ENCODE measurements at regions not wholly inside any gene's neighbourhood (a gene's known extent, or its start where the extent isn't known, plus 50 kb on each side); places are given as distances from the start of the nearest gene placed in this dataset.

DNA sequence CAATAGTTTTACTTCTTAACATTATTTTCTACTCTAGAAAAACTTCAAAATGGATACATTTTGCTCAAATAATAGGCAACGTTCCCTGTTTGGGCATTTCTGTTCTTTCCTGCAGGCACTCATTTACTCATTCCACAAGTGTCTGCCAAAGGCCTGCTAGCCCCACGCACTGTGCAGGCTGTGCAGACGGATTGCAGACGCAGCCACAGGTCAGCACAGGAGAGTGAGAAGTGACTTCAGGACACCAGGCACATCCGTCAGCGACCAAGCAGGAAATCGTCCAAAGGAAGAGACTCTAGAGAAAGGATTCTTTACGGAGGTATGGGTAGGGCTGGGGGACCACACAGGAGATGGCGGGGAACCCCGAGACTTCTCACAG is 103.0 kb upstream of the AGAP1 start:
- no peaks in the 10 kb centered on the region for H3K4me1 ChIP-seq (ENCODE audit: insufficient read depth, low read length, severe bottlenecking)
- H3K79me2 ChIP-seq (ENCODE audit: insufficient read depth, low read length), result no peaks in the 10 kb centered on the region
- H3K27me3 ChIP-seq (ENCODE audit: insufficient read depth, low read length), result no peaks in the 10 kb centered on the region
- no peaks in the 10 kb centered on the region for H3K9me2 ChIP-seq (ENCODE audit: low read depth, low read length)
- no peaks in the 10 kb centered on the region for H3K9me3 ChIP-seq (ENCODE audit: low read length)
- H3K9ac ChIP-seq (ENCODE audit: low read length), result no peak overlapping the region
- H3K4me3 ChIP-seq (ENCODE audit: low read depth, low read length, poor library complexity, severe bottlenecking), result no peak overlapping the region
- H3F3A ChIP-seq (ENCODE audit: insufficient read depth, low read length), result no peaks in the 10 kb centered on the region
- TF ChIP-seq EZH2 (IDR thresholded peaks at IDR 0.05; ENCODE audit: borderline replicate concordance, low read length) (no peak), CTCF (IDR thresholded peaks at IDR 0.05; ENCODE audit: low read length) (no peak)
- no peak overlapping the region for H2AFZ ChIP-seq (ENCODE audit: low read length)
- H3K36me3 ChIP-seq (ENCODE audit: insufficient read depth, low read length), result no peaks in the 10 kb centered on the region
- no peaks in the 10 kb centered on the region for H4K20me1 ChIP-seq (ENCODE audit: insufficient read depth, low read length)
- no peak overlapping the region for H3K4me2 ChIP-seq (ENCODE audit: low read length)
- no peak overlapping the region for H3K27ac ChIP-seq (ENCODE audit: low read depth, low read length, poor library complexity, severe bottlenecking)

DNA sequence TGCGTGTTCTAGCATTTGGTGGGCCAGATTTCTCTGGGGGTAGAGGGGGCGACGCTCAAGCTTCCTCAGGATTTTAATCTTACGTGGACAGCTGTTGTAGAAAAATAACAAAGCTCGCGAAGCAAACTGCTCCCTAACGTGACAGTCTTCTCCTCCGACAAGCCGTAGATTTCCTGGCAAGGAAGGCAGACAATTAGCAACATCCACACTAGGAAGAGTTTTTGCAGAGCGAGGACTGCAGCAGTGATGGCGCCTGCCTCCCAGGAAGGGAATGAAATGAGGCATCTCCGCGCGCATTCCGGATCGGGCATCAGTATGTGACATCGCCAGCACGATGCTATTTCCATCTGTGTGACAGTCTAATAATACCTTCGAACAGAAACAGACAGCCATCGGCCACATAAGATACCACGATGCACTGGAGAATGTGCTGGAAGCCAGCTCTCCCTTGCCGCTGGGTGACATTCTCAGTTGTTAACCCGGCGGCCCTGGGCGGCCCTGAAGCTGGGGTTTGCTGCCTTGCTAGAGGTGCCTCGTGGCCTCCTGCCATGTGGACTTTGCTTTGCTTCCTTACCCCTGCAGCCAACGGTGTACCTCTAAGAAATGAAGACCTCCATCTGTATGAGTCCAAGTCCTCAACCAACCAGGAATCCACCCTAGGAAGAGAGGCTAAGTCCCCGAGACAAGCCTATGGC is 101.8 kb upstream of the AGAP1 start:
- Histone ChIP-seq H3K4me2 (ENCODE audit: low read length) (no peak overlapping the region), H3K27me3 (ENCODE audit: insufficient read depth, low read length) (no peaks in the 10 kb centered on the region), H3K9me3 (ENCODE audit: low read length) (no peaks in the 10 kb centered on the region), H3K27ac (ENCODE audit: low read depth, low read length, poor library complexity, severe bottlenecking) (no peak overlapping the region), H3K4me3 (ENCODE audit: low read depth, low read length, poor library complexity, severe bottlenecking) (no peak overlapping the region), H3K9me2 (ENCODE audit: low read depth, low read length) (no peaks in the 10 kb centered on the region), H3K79me2 (ENCODE audit: insufficient read depth, low read length) (no peaks in the 10 kb centered on the region), H2AFZ (ENCODE audit: low read length) (no peak overlapping the region), H3K9ac (ENCODE audit: low read length) (no peak overlapping the region), H3K36me3 (ENCODE audit: insufficient read depth, low read length) (no peaks in the 10 kb centered on the region), H4K20me1 (ENCODE audit: insufficient read depth, low read length) (no peaks in the 10 kb centered on the region), H3F3A (ENCODE audit: insufficient read depth, low read length) (no peaks in the 10 kb centered on the region), H3K4me1 (ENCODE audit: insufficient read depth, low read length, severe bottlenecking) (no peaks in the 10 kb centered on the region)
- no peak for TF ChIP-seq EZH2 (IDR thresholded peaks at IDR 0.05; ENCODE audit: borderline replicate concordance, low read length)
- TF ChIP-seq CTCF (IDR thresholded peaks at IDR 0.05; ENCODE audit: low read length), result no peak

- TF ChIP-seq EZH2 (IDR thresholded peaks at IDR 0.05; ENCODE audit: borderline replicate concordance, low read length) (no peak), CTCF (IDR thresholded peaks at IDR 0.05; ENCODE audit: low read length) (no peak)
- Histone ChIP-seq H2AFZ (ENCODE audit: low read length) (no peak overlapping the region), H3K27ac (ENCODE audit: low read depth, low read length, poor library complexity, severe bottlenecking) (no peak overlapping the region), H3K9me2 (ENCODE audit: low read depth, low read length) (no peaks in the 10 kb centered on the region), H3K79me2 (ENCODE audit: insufficient read depth, low read length) (no peaks in the 10 kb centered on the region), H3F3A (ENCODE audit: insufficient read depth, low read length) (no peaks in the 10 kb centered on the region), H3K36me3 (ENCODE audit: insufficient read depth, low read length) (no peaks in the 10 kb centered on the region), H3K4me3 (ENCODE audit: low read depth, low read length, poor library complexity, severe bottlenecking) (no peak overlapping the region), H3K27me3 (ENCODE audit: insufficient read depth, low read length) (no peaks in the 10 kb centered on the region), H3K9ac (ENCODE audit: low read length) (no peak overlapping the region), H3K4me1 (ENCODE audit: insufficient read depth, low read length, severe bottlenecking) (no peaks in the 10 kb centered on the region), H3K9me3 (ENCODE audit: low read length) (no peaks in the 10 kb centered on the region), H4K20me1 (ENCODE audit: insufficient read depth, low read length) (no peaks in the 10 kb centered on the region), H3K4me2 (ENCODE audit: low read length) (no peak overlapping the region)
Measured at GRCh38 chr2:235394278-235394828, 99.5 kb upstream of the AGAP1 start.
